A673 (cell line): ENCODE measurements at regions not wholly inside any gene's neighbourhood (a gene's known extent, or its start where the extent isn't known, plus 50 kb on each side); places are given as distances from the start of the nearest gene placed in this dataset.

Experiments
- CTCF ChIP-seq: fragments of 300-800, 200-600 bp; sonication (generic); conservative IDR thresholded peaks from 2 replicates; pipeline ENCODE4 v1.5.1; 2017; ENCODE audit warnings: low read depth, mild to moderate bottlenecking, antibody characterized with exemption, low read length, moderate library complexity, mixed read lengths
- EZH2 ChIP-seq: fragments of 200-600 bp; sonication (generic); IDR thresholded peaks from 2 replicates; pipeline ENCODE4 v1.6.1; 2017; ENCODE audit warnings: borderline replicate concordance, low read depth, mild to moderate bottlenecking, mixed read lengths, antibody characterized with exemption, low read length; ENCODE audit not compliant: poor library complexity, severe bottlenecking

GRCh38 chr16:73361061-73361460 is 313.1 kb upstream of the ZFHX3 start:
- TF ChIP-seq CTCF (no peak), EZH2 (no peak)
